Keratinocyte (primary cell): ENCODE measurements at regions not wholly inside any gene's neighbourhood (a gene's known extent, or its start where the extent isn't known, plus 50 kb on each side); places are given as distances from the start of the nearest gene placed in this dataset.
"Not testable (repeated sequence)": the region's sequence is repeated elsewhere in the genome, so short reads cannot be mapped to it uniquely, and the experiment has no call there.

Source experiments
- DNase-seq: peaks from one replicate; pipeline ENCODE4 v3.0.0-alpha.2; 2011; ENCODE audit warnings: low read depth, missing footprints, low spot score
- FAIRE-seq: peaks from 2 replicates; lab custom pipeline; 2011; peaks lifted over from hg19 to GRCh38; lab: Jason Lieb, UNC
- H2AFZ ChIP-seq: 2 replicates; pipeline ENCODE4 v1.6.0; 2012; ENCODE audit warnings: low read length, control low read depth, inconsistent platforms; ENCODE audit not compliant: control insufficient read depth
- H3K27ac ChIP-seq: 2 replicates; pipeline ENCODE4 v1.5.1; 2011; ENCODE audit warnings: low read length; ENCODE audit not compliant: control insufficient read depth, insufficient read depth
- H3K27me3 ChIP-seq: 3 replicates; pipeline ENCODE4 v1.6.0; 2011; ENCODE audit warnings: low read length; ENCODE audit not compliant: control insufficient read depth, insufficient read depth; ENCODE audit errors: extremely low read depth
- H3K36me3 ChIP-seq, 2 experiments: 2 replicates in 1 of 2; 3 replicates in 1 of 2; pipeline ENCODE4 v1.5.1; 2011; ENCODE audit warnings: low read length in 2 of 2, mild to moderate bottlenecking in 1 of 2; ENCODE audit not compliant: control insufficient read depth in 2 of 2, insufficient read depth in 2 of 2; ENCODE audit errors: extremely low read depth in 1 of 2
- H3K4me1 ChIP-seq: 3 replicates; pipeline ENCODE4 v1.5.1; 2011; ENCODE audit warnings: low read length; ENCODE audit not compliant: control insufficient read depth, insufficient read depth; ENCODE audit errors: extremely low read depth
- H3K4me2 ChIP-seq: 3 replicates; pipeline ENCODE4 v1.6.0; 2011; ENCODE audit warnings: low read depth, low read length; ENCODE audit not compliant: control insufficient read depth, insufficient read depth; ENCODE audit errors: extremely low read depth
- H3K4me3 ChIP-seq, 3 experiments: fragments of 200-600 bp in 1 of 3; sonication (generic) in 1 of 3; 2 replicates in 2 of 3; 3 replicates in 1 of 3; pipeline ENCODE4 v1.5.1; 2011 to 2016; ENCODE audit warnings: low read length in 3 of 3, mild to moderate bottlenecking in 3 of 3, control low read depth in 2 of 3, inconsistent platforms in 1 of 3, low read depth in 1 of 3, mixed read lengths in 1 of 3, mixed run types in 1 of 3, moderate library complexity in 1 of 3; ENCODE audit not compliant: control insufficient read depth in 2 of 3, insufficient read depth in 2 of 3; ENCODE audit errors: extremely low read depth in 1 of 3
- H3K79me2 ChIP-seq: 2 replicates; pipeline ENCODE4 v1.6.0; 2012; ENCODE audit warnings: low read length; ENCODE audit not compliant: control insufficient read depth, insufficient read depth
- H3K9ac ChIP-seq: 3 replicates; pipeline ENCODE4 v1.6.0; 2011; ENCODE audit warnings: low read length; ENCODE audit not compliant: control insufficient read depth, insufficient read depth; ENCODE audit errors: extremely low read depth
- H3K9me1 ChIP-seq: 3 replicates; pipeline ENCODE4 v1.6.0; 2011; ENCODE audit warnings: low read length; ENCODE audit not compliant: control insufficient read depth, insufficient read depth; ENCODE audit errors: extremely low read depth
- H3K9me3 ChIP-seq: 2 replicates; pipeline ENCODE4 v1.5.1; 2012; ENCODE audit warnings: low read depth, low read length; ENCODE audit not compliant: control insufficient read depth
- H4K20me1 ChIP-seq: 3 replicates; pipeline ENCODE4 v1.6.0; 2011; ENCODE audit warnings: low read length; ENCODE audit not compliant: control insufficient read depth, insufficient read depth; ENCODE audit errors: extremely low read depth
- CTCF ChIP-seq, 3 experiments: IDR thresholded peaks in 1 of 3; conservative IDR thresholded peaks in 1 of 3; optimal IDR thresholded peaks in 1 of 3; 2 replicates in 2 of 3; 3 replicates in 1 of 3; pipeline versions ENCODE3 to v1.5.1; 2011; ENCODE audit warnings: low read length in 3 of 3, mild to moderate bottlenecking in 3 of 3, moderate library complexity in 2 of 3, control low read depth in 1 of 3, inconsistent platforms in 1 of 3; ENCODE audit not compliant: insufficient read depth in 2 of 3; ENCODE audit errors: extremely low read depth in 1 of 3
- EZH2 ChIP-seq: IDR thresholded peaks from one replicate; pipeline ENCODE4 v1.6.1; 2012; ENCODE audit warnings: inconsistent platforms, mild to moderate bottlenecking, low read length, moderate library complexity
- dilution Hi-C: fragments of 300-500 bp; cut with MboI; formaldehyde crosslinking; loops from one replicate; pipeline ENCODE4 v1.7.0; 2020; ENCODE audit warnings: low sequenced_read_pairs; ENCODE audit not compliant: extremely low pct_ligation_motif_present

GRCh38 chr4:85039526-85039925, 73.0 kb upstream of the WDFY3 start:
- Histone ChIP-seq H3K4me2 (no peak overlapping the region), H3K36me3 (no peaks in the 10 kb centered on the region), H3K9me3 (no peaks in the 10 kb centered on the region), H3K27ac (no peak overlapping the region), H2AFZ (no peak overlapping the region), H4K20me1 (no peaks in the 10 kb centered on the region), H3K79me2 (no peaks in the 10 kb centered on the region), H3K9ac (no peak overlapping the region), H3K9me1 (no peaks in the 10 kb centered on the region), H3K4me3 (no peak overlapping the region), H3K4me1 (no peaks in the 10 kb centered on the region), H3K27me3 (no peaks in the 10 kb centered on the region)
- dilution Hi-C loops, result no loop called here
- no peak for DNase-seq
- FAIRE-seq, result no peak
- TF ChIP-seq CTCF (optimal IDR thresholded peaks at IDR 0.05 in 1 of 3, IDR thresholded peaks at IDR 0.05 in 1 of 3, conservative IDR thresholded peaks at IDR 0.05 in 1 of 3; ENCODE audit: extremely low read depth in 1 of 3, insufficient read depth in 2 of 3, low read length in 3 of 3) (no peak), EZH2 (no peak)

- H3K9me1 ChIP-seq, H4K20me1 ChIP-seq, DNase-seq, H3K4me1 ChIP-seq, dilution Hi-C loops, H3K9ac ChIP-seq, H2AFZ ChIP-seq, H3K4me3 ChIP-seq, H3K27ac ChIP-seq, H3K27me3 ChIP-seq, H3K9me3 ChIP-seq, H3K36me3 ChIP-seq, FAIRE-seq, H3K79me2 ChIP-seq, H3K4me2 ChIP-seq: not testable (repeated sequence)
Observed at GRCh38 chr4:85043812-85044496, 77.5 kb upstream of the WDFY3 start.

- H4K20me1 ChIP-seq, result no peaks in the 10 kb centered on the region
- dilution Hi-C loops, result no loop called here
- H3K36me3 ChIP-seq, result no peaks in the 10 kb centered on the region
- H3K9ac ChIP-seq, result no peak overlapping the region
- no peaks in the 10 kb centered on the region for H3K9me3 ChIP-seq
- H3K9me1 ChIP-seq, result no peaks in the 10 kb centered on the region
- DNase-seq, result no peak
- H3K4me2 ChIP-seq, result no peak overlapping the region
- no peak overlapping the region for H3K27ac ChIP-seq
- H3K4me1 ChIP-seq, result peaks cover 5% of the 10 kb centered on the region
- H3K4me3 ChIP-seq, result no peak overlapping the region
- no peak for TF ChIP-seq EZH2
- TF ChIP-seq CTCF (optimal IDR thresholded peaks at IDR 0.05 in 1 of 3, IDR thresholded peaks at IDR 0.05 in 1 of 3, conservative IDR thresholded peaks at IDR 0.05 in 1 of 3; ENCODE audit: extremely low read depth in 1 of 3, insufficient read depth in 2 of 3, low read length in 3 of 3), result no peak
- FAIRE-seq, result no peak
- no peaks in the 10 kb centered on the region for H3K79me2 ChIP-seq
- H3K27me3 ChIP-seq, result peaks cover under 1% of the 10 kb centered on the region
- no peak overlapping the region for H2AFZ ChIP-seq
Observed at GRCh38 chr4:85050736-85051135, 84.2 kb upstream of the WDFY3 start.
